ENCODE measurements at regions not wholly inside any gene's neighbourhood (a gene's known extent, or its start where the extent isn't known, plus 50 kb on each side); places are given as distances from the start of the nearest gene placed in this dataset.

DNA sequence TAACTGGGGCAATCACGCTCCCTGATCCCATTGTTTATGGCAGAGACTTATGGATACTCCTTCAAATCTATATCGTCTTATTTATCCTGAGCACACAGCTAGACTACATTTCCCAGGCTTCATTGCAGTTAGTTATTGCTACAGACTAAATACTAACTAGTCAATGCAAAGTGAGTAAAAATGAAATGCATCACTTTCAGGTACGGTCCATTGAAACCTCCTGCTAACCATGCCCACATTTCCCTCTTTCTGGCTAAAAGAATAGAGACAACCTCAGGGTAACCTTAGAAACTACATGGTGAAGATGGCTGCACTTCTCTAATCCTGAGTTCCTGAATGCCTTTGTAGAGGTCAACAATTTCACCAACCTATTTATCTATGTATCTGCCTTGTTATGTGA lies 437.4 kb downstream of the EPHA4 start:
- TF ChIP-seq, protein P1, sequence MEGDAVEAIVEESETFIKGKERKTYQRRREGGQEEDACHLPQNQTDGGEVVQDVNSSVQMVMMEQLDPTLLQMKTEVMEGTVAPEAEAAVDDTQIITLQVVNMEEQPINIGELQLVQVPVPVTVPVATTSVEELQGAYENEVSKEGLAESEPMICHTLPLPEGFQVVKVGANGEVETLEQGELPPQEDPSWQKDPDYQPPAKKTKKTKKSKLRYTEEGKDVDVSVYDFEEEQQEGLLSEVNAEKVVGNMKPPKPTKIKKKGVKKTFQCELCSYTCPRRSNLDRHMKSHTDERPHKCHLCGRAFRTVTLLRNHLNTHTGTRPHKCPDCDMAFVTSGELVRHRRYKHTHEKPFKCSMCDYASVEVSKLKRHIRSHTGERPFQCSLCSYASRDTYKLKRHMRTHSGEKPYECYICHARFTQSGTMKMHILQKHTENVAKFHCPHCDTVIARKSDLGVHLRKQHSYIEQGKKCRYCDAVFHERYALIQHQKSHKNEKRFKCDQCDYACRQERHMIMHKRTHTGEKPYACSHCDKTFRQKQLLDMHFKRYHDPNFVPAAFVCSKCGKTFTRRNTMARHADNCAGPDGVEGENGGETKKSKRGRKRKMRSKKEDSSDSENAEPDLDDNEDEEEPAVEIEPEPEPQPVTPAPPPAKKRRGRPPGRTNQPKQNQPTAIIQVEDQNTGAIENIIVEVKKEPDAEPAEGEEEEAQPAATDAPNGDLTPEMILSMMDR (IDR thresholded peaks at IDR 0.05; ENCODE audit: borderline replicate concordance, insufficient read depth, low read depth, low read length), result no peak

DNA sequence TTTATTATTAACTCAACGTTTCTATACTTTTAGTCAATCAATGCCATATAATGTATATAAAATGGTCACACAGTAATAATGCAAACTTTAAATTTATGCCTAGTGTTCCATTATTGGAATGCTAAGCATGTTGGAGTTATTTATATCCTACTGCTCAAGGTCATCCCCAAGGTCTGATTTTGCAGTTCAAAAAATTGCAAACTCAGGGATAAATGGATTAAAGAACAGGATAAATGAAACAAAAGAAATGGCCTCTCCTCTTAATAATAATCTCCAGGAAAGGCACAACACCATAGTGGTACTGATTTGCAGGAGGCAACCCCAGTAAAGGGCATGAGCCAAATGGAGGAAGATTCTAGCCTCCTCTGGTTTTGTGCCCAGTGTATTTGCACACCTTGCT lies 436.4 kb downstream of the EPHA4 start:
- TF ChIP-seq, protein P1 (IDR thresholded peaks at IDR 0.05; ENCODE audit: borderline replicate concordance, insufficient read depth, low read depth, low read length), result no peak
- H3K4me3 ChIP-seq (ENCODE audit: low read depth, low read length), result no peak overlapping the region

More for the DNA sequence above, 437.4 kb downstream of the EPHA4 start:
- H3K4me3 ChIP-seq (ENCODE audit: low read depth, low read length), result no peak overlapping the region

DNA sequence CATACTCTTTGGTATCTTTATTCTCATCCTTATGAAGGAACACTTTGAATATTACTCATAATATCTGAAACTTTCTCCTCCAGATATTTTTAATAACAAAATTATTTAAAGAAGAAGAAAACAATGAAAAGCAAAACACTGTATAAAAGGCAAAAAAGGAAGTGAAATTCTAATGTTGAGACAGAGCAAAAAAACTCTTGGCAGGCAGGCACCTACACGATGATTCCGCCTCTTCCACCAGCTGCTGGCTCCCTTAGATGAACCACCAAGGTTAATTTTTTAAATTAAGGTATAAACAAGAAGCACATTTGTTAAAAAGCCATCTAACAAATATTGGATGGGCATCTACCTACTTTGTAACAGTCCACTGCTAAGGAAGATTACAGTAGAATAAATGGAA lies 434.7 kb downstream of the EPHA4 start:
- TF ChIP-seq, protein P1 (IDR thresholded peaks at IDR 0.05; ENCODE audit: borderline replicate concordance, insufficient read depth, low read depth, low read length), result no peak
- no peak overlapping the region for H3K4me3 ChIP-seq (ENCODE audit: low read depth, low read length)

DNA sequence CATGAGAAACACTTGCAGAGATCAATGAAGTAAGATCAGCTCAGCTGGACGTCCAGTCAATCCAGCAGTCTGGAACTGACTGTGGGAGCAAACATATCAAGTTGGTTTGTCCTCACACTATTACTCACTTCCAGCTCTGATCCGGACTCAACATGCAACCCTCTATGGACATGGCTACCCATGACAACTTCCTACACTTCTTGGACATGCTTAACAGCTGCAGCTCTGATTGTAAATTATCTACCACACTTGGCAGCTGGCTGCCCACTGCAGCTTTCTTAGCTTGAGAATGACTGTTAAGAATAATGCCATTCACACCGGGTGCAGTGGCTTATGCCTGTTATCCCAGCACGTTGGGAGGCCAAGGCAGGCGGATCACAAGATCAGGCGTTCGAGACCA lies 429.8 kb downstream of the EPHA4 start:
- TF ChIP-seq, protein P1 (IDR thresholded peaks at IDR 0.05; ENCODE audit: borderline replicate concordance, insufficient read depth, low read depth, low read length), result no peak
- H3K4me3 ChIP-seq (ENCODE audit: low read depth, low read length), result no peak overlapping the region

DNA sequence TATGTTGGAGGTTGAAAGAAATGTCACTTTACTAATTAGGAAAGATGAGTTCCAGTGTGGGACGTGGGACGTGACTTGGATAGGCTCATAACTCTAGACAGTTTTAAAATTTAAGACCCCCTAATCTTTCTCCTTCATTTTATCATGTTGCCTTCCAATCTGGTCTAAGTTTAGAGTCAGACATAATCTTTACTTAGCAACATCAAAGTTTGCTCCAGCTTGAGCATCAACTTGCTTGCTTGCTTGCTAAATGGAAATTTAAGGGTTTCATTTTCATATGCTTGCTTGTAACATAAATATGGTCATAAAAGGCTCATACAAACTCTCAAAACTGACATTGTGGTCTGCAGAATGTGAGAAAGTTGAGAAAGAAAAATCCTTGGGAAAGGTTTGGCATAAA lies 428.9 kb downstream of the EPHA4 start:
- H3K4me3 ChIP-seq (ENCODE audit: low read depth, low read length), result no peak overlapping the region
- TF ChIP-seq, protein P1 (IDR thresholded peaks at IDR 0.05; ENCODE audit: borderline replicate concordance, insufficient read depth, low read depth, low read length), result no peak

DNA sequence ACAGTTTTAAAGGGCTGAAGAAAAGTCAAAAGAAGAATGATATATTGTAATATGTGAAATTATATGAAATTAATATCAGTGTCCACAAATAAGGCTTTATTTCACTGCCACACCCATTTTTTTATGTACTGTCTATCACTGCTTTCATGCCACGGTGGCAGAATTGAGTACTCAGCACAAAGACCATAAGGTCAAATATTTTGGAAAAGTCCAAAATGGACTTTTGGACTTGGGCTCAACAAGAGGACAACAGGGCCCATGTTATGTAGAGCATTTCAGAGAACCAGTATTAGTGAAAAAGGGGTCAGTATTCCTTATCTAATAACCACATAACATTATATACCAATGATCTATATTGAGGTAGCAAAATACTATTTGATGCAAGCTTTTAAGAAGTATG lies 427.2 kb downstream of the EPHA4 start:
- no peak overlapping the region for H3K4me3 ChIP-seq (ENCODE audit: low read depth, low read length)
- TF ChIP-seq, protein P1 (IDR thresholded peaks at IDR 0.05; ENCODE audit: borderline replicate concordance, insufficient read depth, low read depth, low read length), result no peak

DNA sequence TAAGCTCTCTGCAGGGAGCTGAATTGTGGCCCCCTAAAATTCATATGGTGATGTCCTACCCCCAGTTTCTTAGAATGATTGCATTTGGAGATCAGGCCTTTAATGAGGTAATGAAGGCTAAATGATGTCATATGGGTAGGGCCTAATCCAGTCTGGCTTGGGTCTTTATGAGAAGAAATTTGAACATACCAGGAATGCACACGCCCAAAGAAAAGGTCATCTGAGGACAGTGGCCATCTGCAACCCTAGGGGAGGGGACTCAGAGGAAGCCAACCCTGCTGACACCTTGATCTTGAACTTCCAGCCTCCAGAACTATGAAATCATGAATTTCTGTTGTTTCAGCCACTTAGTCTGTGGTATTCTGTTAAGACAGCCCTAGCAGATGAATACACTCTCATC lies 426.7 kb downstream of the EPHA4 start:
- TF ChIP-seq, protein P1 (IDR thresholded peaks at IDR 0.05; ENCODE audit: borderline replicate concordance, insufficient read depth, low read depth, low read length), result no peak
- no peak overlapping the region for H3K4me3 ChIP-seq (ENCODE audit: low read depth, low read length)

Measured in GM12875 (cell line).